ENCODE measurements at regions not wholly inside any gene's neighbourhood (a gene's known extent, or its start where the extent isn't known, plus 50 kb on each side); places are given as distances from the start of the nearest gene placed in this dataset.

GRCh38 chr5:158070859-158071258 is 211.9 kb upstream of the CLINT1 start:
- TF ChIP-seq, protein P1, sequence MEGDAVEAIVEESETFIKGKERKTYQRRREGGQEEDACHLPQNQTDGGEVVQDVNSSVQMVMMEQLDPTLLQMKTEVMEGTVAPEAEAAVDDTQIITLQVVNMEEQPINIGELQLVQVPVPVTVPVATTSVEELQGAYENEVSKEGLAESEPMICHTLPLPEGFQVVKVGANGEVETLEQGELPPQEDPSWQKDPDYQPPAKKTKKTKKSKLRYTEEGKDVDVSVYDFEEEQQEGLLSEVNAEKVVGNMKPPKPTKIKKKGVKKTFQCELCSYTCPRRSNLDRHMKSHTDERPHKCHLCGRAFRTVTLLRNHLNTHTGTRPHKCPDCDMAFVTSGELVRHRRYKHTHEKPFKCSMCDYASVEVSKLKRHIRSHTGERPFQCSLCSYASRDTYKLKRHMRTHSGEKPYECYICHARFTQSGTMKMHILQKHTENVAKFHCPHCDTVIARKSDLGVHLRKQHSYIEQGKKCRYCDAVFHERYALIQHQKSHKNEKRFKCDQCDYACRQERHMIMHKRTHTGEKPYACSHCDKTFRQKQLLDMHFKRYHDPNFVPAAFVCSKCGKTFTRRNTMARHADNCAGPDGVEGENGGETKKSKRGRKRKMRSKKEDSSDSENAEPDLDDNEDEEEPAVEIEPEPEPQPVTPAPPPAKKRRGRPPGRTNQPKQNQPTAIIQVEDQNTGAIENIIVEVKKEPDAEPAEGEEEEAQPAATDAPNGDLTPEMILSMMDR (IDR thresholded peaks at IDR 0.05), result no peak
- no peak for TF ChIP-seq POLR2A (IDR thresholded peaks at IDR 0.05)

Data from adrenal gland (tissue), 5 donors.